IPS-15b (cell line): ENCODE measurements at regions not wholly inside any gene's neighbourhood (a gene's known extent, or its start where the extent isn't known, plus 50 kb on each side); places are given as distances from the start of the nearest gene placed in this dataset.

ENCODE experiments used
- H3K27me3 ChIP-seq: one replicate; pipeline ENCODE4 v1.6.1; 2013; ENCODE audit warnings: low read length; ENCODE audit not compliant: control insufficient read depth, insufficient read depth
- H3K36me3 ChIP-seq: one replicate; pipeline ENCODE4 v1.6.1; 2013; ENCODE audit warnings: low read length; ENCODE audit not compliant: control insufficient read depth, insufficient read depth
- H3K4me1 ChIP-seq: one replicate; pipeline ENCODE4 v1.6.1; 2013; ENCODE audit warnings: mild to moderate bottlenecking, low read length; ENCODE audit not compliant: control insufficient read depth, insufficient read depth
- H3K4me3 ChIP-seq: one replicate; pipeline ENCODE4 v1.5.1; 2013; ENCODE audit warnings: low read depth, low read length
- H3K9ac ChIP-seq: one replicate; pipeline ENCODE4 v1.6.1; 2013; ENCODE audit warnings: low read depth, mild to moderate bottlenecking, low read length
- H3K9me3 ChIP-seq: one replicate; pipeline ENCODE4 v1.6.1; 2013; ENCODE audit warnings: mild to moderate bottlenecking, low read length; ENCODE audit not compliant: control insufficient read depth, insufficient read depth

DNA sequence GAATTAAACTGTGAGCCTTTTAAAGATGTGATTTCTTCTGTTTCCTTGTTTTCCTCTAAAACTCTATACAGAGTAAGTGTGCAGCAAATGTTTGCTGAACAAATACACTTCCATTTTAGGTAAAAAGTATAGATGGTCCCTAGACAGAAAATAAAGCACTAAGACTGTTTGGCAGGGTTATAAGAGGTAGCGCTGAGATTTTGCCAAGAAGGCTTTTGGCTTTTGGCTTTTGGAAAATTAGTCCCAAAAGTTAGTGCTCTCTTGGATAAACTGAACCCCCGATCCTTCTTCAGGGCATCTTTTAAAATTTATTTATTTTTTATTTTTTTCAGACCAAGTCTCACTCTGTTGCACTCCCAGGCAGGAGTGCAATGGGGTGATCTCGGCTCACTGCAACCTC is 175.7 kb upstream of the NRP1 start:
- Histone ChIP-seq H3K4me3 (no peak overlapping the region), H3K27me3 (no peaks in the 10 kb centered on the region), H3K36me3 (no peaks in the 10 kb centered on the region), H3K4me1 (peaks cover 2% of the 10 kb centered on the region), H3K9ac (no peak overlapping the region), H3K9me3 (no peaks in the 10 kb centered on the region)

DNA sequence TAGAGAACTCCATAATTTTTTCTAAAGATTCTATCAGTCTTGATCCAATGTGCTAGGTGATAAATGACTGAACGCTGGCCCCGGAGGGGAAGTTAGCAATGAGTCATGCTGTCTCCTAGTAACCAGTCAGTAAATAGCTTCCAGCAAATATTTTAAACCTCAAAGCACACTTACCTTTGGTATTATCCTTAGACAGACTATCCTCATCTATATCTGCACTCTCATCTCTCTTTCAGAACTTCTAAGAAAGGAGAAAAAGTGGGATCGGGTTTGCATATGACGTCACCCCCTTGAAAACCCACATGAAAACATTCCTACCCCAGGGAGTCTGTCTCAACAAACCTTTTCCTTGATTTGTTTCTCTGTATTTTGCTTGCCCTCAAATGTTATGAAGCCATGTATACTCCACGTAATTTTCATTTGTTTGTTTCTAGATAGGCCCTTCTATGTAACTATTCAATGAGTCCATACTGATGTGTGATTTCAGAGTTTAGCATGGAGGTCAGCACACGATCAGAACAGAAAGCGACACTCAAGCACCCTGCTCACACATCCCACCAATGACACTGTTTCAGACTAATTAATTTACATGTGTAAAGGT is 174.9 kb upstream of the NRP1 start:
- H3K9me3 ChIP-seq = no peaks in the 10 kb centered on the region
- H3K9ac ChIP-seq = no peak overlapping the region
- no peak overlapping the region for H3K4me3 ChIP-seq
- peaks cover 2% of the 10 kb centered on the region for H3K4me1 ChIP-seq
- no peaks in the 10 kb centered on the region for H3K36me3 ChIP-seq
- no peaks in the 10 kb centered on the region for H3K27me3 ChIP-seq

DNA sequence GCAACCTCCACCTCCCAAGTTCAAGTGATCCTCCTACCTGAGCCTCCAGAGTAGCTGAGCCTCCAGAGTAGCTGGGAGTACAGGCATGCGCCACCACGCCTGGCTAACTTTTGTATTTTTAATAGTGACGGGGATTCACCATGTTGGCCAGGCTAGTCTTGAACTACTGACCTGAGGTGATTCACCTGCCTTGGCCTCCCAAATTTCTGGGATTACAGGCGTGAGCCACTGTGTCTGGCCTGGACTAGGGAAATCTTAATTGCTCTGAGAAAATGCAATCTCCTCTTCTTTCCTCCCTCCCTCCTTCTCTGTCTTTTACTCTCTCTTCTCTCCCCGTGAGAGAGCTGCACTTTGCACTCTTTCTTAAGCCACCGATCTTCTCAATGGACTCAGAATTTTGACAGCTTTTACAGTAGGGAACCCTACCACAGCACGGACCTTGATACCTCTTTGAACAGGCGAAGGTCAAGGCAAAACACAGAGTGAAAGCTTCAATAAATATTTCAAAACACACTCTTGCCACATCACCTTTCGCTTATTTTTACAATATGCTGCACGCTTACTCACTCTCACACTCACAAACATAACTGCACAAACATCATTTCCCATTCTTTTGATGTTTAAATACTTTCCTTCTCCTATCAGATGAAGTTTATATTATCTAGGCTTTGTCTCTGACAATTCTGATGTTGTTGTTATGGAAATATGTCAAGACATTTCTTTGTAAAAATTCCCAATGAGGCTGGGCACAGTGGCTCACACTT is 173.4 kb upstream of the NRP1 start:
- H3K36me3 ChIP-seq = no peaks in the 10 kb centered on the region
- H3K9ac ChIP-seq = no peak overlapping the region
- H3K4me3 ChIP-seq = no peak overlapping the region
- H3K27me3 ChIP-seq = no peaks in the 10 kb centered on the region
- H3K9me3 ChIP-seq = no peaks in the 10 kb centered on the region
- peaks cover 2% of the 10 kb centered on the region for H3K4me1 ChIP-seq

DNA sequence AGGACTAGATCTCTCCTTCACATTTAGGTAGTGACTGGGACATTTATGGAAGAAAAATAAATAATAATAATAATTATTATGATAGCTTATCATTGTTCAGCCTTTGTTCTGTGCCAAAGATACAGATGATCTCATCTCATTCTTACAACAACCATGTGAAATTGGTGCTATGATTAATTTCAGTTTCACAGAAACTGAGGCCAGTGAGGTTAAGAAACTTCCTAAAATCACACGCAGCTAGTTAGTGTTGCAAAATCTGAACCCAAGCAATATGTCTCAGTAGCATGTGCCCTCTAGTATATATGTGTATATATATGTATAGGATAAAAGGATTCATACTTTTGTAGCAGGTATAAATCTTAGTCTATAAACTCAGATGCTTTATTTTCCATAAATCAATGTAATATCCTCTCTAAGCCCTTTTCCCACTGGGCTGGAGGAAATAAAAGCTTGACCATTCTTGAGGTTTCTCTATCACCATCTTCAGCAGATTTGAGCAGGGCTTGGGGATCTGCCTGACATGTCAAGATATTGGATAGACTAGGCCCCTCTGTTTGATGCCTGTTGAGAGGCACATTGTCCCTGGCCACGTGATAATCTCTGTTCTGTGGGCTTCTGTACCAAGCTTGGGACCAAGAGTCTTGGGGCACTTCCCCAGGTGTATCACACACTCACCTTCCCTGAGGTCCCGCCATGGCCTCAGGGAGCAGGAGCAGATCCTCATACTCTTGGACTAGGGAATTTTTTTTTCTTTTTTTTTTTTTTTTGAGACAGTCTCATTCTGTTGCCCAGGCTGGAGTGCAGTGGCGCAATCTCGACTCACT is 172.6 kb upstream of the NRP1 start:
- Histone ChIP-seq H3K9ac (no peak overlapping the region), H3K4me1 (peaks cover 2% of the 10 kb centered on the region), H3K27me3 (no peaks in the 10 kb centered on the region), H3K9me3 (no peaks in the 10 kb centered on the region), H3K4me3 (no peak overlapping the region), H3K36me3 (no peaks in the 10 kb centered on the region)

DNA sequence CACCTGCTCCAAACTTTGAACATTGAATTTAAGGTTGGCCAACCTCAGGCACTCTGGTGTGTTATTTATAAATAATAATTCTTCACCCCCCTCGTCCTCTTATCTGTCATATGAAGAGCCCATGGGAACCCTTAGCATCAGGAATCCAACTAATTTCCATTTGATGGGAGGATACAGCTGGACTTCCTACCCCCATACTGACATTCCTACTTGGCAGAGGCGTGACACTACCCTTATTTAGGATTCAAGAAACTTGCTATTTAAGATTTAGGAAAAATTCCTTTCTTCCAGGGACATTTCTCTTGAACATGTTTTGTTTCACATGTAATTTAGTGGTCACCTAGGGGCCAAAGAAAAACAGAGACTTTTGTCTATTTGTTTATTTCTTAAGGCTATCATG is 171.9 kb upstream of the NRP1 start:
- Histone ChIP-seq H3K9ac (no peak overlapping the region), H3K4me1 (peaks cover 2% of the 10 kb centered on the region), H3K9me3 (no peaks in the 10 kb centered on the region), H3K27me3 (no peaks in the 10 kb centered on the region), H3K36me3 (no peaks in the 10 kb centered on the region), H3K4me3 (no peak overlapping the region)

- Histone ChIP-seq H3K27me3 (no peaks in the 10 kb centered on the region), H3K9me3 (no peaks in the 10 kb centered on the region), H3K9ac (no peak overlapping the region), H3K4me1 (no peaks in the 10 kb centered on the region), H3K4me3 (no peak overlapping the region), H3K36me3 (no peaks in the 10 kb centered on the region)
These were observed 166.7 kb upstream of the NRP1 start for GRCh38 chr10:33501161-33501560.

GRCh38 chr10:33498391-33498891 is 164.0 kb upstream of the NRP1 start:
- Histone ChIP-seq H3K4me1 (no peaks in the 10 kb centered on the region), H3K27me3 (no peaks in the 10 kb centered on the region), H3K36me3 (no peaks in the 10 kb centered on the region), H3K9me3 (no peaks in the 10 kb centered on the region), H3K4me3 (no peak overlapping the region), H3K9ac (no peak overlapping the region)

DNA sequence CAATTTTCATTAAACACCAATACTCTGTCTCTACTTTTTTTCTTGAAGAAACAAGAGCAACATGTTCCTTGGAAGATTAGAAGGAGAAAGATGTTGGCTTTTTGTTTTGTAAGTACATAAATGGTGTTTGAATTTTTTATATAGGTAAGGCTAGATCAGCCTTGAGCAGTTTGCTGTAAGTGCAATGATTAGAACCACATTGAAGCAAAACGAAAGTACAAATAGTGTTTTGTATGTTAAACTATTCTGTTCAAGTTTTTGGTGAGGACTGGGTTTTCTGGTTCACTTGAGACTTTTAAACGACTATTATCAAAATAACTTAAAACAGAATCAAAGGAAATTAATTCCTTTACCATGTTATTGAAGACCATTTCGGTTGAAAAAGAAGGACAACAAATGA is 162.9 kb upstream of the NRP1 start:
- no peaks in the 10 kb centered on the region for H3K27me3 ChIP-seq
- H3K9ac ChIP-seq = no peak overlapping the region
- H3K36me3 ChIP-seq = no peaks in the 10 kb centered on the region
- H3K4me1 ChIP-seq = no peaks in the 10 kb centered on the region
- H3K9me3 ChIP-seq = no peaks in the 10 kb centered on the region
- H3K4me3 ChIP-seq = no peak overlapping the region

DNA sequence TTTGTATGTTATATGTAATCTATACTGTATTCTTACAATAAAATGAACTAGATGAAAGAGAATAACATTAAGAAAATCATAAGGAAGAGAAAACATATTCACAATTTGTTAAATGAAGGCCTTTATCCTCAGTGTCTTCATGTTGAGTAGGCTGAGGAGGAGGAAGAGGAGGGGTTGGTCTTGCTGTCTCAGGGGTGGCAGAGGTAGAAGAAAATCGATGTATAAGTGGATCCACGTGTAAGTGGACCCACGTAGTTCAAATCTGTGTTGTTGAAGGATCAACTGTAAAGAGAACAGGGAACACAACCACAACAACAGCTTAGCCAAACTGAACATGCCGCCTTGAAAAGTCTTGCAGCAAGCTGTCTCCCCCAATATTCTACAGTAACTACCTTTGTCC is 161.6 kb upstream of the NRP1 start:
- no peaks in the 10 kb centered on the region for H3K27me3 ChIP-seq
- H3K9ac ChIP-seq = no peak overlapping the region
- no peaks in the 10 kb centered on the region for H3K36me3 ChIP-seq
- H3K9me3 ChIP-seq = no peaks in the 10 kb centered on the region
- H3K4me1 ChIP-seq = no peaks in the 10 kb centered on the region
- no peak overlapping the region for H3K4me3 ChIP-seq

DNA sequence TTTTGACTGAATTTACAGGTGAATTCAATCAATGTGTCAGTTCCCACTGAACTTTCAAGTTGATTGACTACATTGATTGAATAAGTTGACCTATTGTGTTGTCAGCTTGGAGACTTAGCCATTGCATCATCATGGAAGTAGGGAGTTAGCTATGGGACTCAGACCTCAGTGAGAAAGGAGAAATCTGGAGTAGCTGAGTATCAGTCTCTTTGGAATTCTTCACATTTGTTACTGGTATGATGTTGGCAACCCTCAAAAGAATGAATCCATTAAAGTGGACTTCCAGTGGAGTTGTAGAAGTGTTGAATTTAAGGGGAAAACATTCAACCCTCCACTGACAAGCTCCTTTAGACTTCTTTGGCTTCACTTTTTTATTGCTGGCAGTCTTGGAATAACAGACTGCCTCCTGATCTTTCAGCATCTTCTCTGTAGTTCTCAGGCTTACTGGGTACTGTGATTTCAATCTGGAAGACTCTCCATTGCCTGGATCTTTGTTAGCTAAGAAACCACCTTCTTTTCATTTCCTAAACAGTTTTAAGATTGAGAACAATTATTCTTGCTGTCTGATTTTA is 160.3 kb upstream of the NRP1 start:
- no peaks in the 10 kb centered on the region for H3K9me3 ChIP-seq
- no peaks in the 10 kb centered on the region for H3K36me3 ChIP-seq
- no peak overlapping the region for H3K9ac ChIP-seq
- no peaks in the 10 kb centered on the region for H3K4me1 ChIP-seq
- no peak overlapping the region for H3K4me3 ChIP-seq
- H3K27me3 ChIP-seq = no peaks in the 10 kb centered on the region

DNA sequence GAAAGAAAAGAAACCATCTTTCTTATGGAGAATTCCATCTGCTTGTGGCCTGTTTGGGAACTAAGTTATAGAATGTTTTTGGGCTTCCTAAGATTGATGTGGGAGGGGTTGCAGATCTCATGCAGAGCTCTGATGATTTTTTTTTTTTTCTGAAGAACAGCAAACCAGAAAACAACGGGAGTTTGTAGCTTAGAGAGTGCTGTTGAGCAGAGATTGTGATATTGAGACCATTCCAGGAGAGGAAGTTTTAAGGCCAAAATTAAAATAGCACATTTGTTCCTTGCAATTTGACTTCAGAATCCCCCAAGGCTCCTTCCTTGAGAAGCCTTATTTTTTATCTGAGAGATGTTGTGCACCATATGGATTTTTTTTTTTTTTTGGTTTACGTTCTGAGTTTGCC is 159.5 kb upstream of the NRP1 start:
- Histone ChIP-seq H3K36me3 (no peaks in the 10 kb centered on the region), H3K9me3 (no peaks in the 10 kb centered on the region), H3K27me3 (no peaks in the 10 kb centered on the region), H3K4me3 (no peak overlapping the region), H3K4me1 (no peaks in the 10 kb centered on the region), H3K9ac (no peak overlapping the region)
